SK-N-SH (cell line): ENCODE measurements at regions not wholly inside any gene's neighbourhood (a gene's known extent, or its start where the extent isn't known, plus 50 kb on each side); places are given as distances from the start of the nearest gene placed in this dataset.

Experiments
- CTCF ChIA-PET: fragments of 300-600, 350-600 bp; formaldehyde crosslinking; extraction: SDS; loops from one replicate; lab custom pipeline; 2021; lab: Yijun Ruan, JAX
- POLR2A ChIA-PET: fragments of 350-600 bp; sonication (Branson Sonifier 250); formaldehyde crosslinking; extraction: SDS; loops from one replicate; lab custom pipeline; 2020; ENCODE audit warnings: antibody characterized with exemption, inconsistent platforms; lab: Yijun Ruan, JAX
- DNase-seq: peaks from one replicate; pipeline ENCODE4 v3.0.0; 2012
- H2AFZ ChIP-seq: fragments of 200-600 bp; sonication (generic); 2 replicates; pipeline ENCODE4 v1.8.1; 2016; ENCODE audit warnings: antibody characterized with exemption, mild to moderate bottlenecking, low read depth
- H3F3A ChIP-seq: fragments of 200-600 bp; sonication (generic); replicated peaks from 2 replicates; pipeline ENCODE3; 2016; ENCODE audit warnings: antibody characterized with exemption, mild to moderate bottlenecking; ENCODE audit not compliant: insufficient read depth
- H3K27ac ChIP-seq, 2 experiments: fragments of 200-500 bp in 1 of 2; fragments of 200-600 bp in 1 of 2; sonication (Bioruptor generic) in 1 of 2; sonication (generic), shearing (Covaris generic) in 1 of 2; 2 replicates each; pipeline versions ENCODE4 v1.5.1 to v1.6.1; 2014 to 2016; ENCODE audit warnings: low read depth in 2 of 2, inconsistent platforms in 1 of 2, low read length in 1 of 2, mild to moderate bottlenecking in 1 of 2, mixed read lengths in 1 of 2
- H3K27me3 ChIP-seq: fragments of 200-600 bp; sonication (generic), shearing (Covaris generic); 2 replicates; pipeline ENCODE4 v1.6.1; 2016; ENCODE audit warnings: mixed run types; ENCODE audit not compliant: insufficient read depth
- H3K36me3 ChIP-seq, 2 experiments: fragments of 200-500 bp in 1 of 2; fragments of 200-600 bp in 1 of 2; sonication (Bioruptor generic) in 1 of 2; sonication (generic) in 1 of 2; replicated peaks in 1 of 2; 2 replicates each; pipeline versions ENCODE3 to v1.5.1; 2014 to 2016; ENCODE audit warnings: low read length in 1 of 2, mild to moderate bottlenecking in 1 of 2; ENCODE audit not compliant: insufficient read depth in 2 of 2, control insufficient read depth in 1 of 2
- H3K4me1 ChIP-seq, 2 experiments: fragments of 200-500 bp in 1 of 2; fragments of 200-600 bp in 1 of 2; sonication (Bioruptor generic) in 1 of 2; sonication (generic), shearing (Covaris generic) in 1 of 2; 2 replicates each; pipeline versions ENCODE4 v1.5.1 to v1.6.1; 2014 to 2016; ENCODE audit warnings: low read depth in 1 of 2, low read length in 1 of 2, mixed run types in 1 of 2; ENCODE audit not compliant: insufficient read depth in 2 of 2, control insufficient read depth in 1 of 2
- H3K4me2 ChIP-seq: fragments of 200-600 bp; sonication (generic), shearing (Covaris generic); 2 replicates; pipeline ENCODE4 v1.6.1; 2017; ENCODE audit warnings: mixed run types
- H3K4me3 ChIP-seq, 2 experiments: fragments of 200-500 bp in 1 of 2; fragments of 200-600 bp in 1 of 2; sonication (Bioruptor generic) in 1 of 2; sonication (generic), shearing (Covaris generic) in 1 of 2; 2 replicates each; pipeline versions ENCODE4 v1.5.1 to v1.8.1; 2014 to 2016; ENCODE audit warnings: low read depth in 2 of 2, inconsistent platforms in 1 of 2, low read length in 1 of 2, mild to moderate bottlenecking in 1 of 2, mixed read lengths in 1 of 2, moderate library complexity in 1 of 2
- H3K79me2 ChIP-seq: fragments of 200-600 bp; sonication (generic); 2 replicates; pipeline ENCODE4 v1.8.1; 2017; ENCODE audit warnings: mild to moderate bottlenecking; ENCODE audit not compliant: insufficient read depth
- H3K9ac ChIP-seq: fragments of 200-600 bp; sonication (generic); 2 replicates; pipeline ENCODE4 v1.6.1; 2017; ENCODE audit warnings: mixed run types
- H3K9me2 ChIP-seq: fragments of 200-600 bp; sonication (generic); 2 replicates; pipeline ENCODE4 v1.6.1; 2017; ENCODE audit warnings: mixed run types
- H3K9me3 ChIP-seq: fragments of 200-600 bp; sonication (generic); 2 replicates; pipeline ENCODE4 v1.6.1; 2017; ENCODE audit warnings: mixed run types, mild to moderate bottlenecking, moderate library complexity
- H4K20me1 ChIP-seq: fragments of 200-600 bp; sonication (generic); 2 replicates; pipeline ENCODE4 v1.6.1; 2017; ENCODE audit warnings: mild to moderate bottlenecking, mixed run types; ENCODE audit not compliant: insufficient read depth
- CHD2 ChIP-seq: fragments of 150-350 bp; IDR thresholded peaks from 2 replicates; pipeline ENCODE4 v1.6.1; 2018; ENCODE audit warnings: low read length; ENCODE audit not compliant: partially characterized antibody
- ELF1 ChIP-seq: IDR thresholded peaks from 2 replicates; pipeline ENCODE4 v1.4.0; 2012
- EP300 ChIP-seq, 2 experiments: IDR thresholded peaks; 2 replicates each; pipeline versions ENCODE4 v1.4.0 to v1.6.1; 2012; ENCODE audit warnings: borderline replicate concordance in 1 of 2, low read depth in 1 of 2, low read length in 1 of 2
- EZH2phosphoT487 ChIP-seq: fragments of 200-600 bp; sonication (generic); IDR thresholded peaks from 2 replicates; pipeline ENCODE4 v1.6.1; 2017; ENCODE audit warnings: low read depth, mixed run types, mild to moderate bottlenecking, antibody characterized with exemption, moderate library complexity, borderline replicate concordance
- FOSL2 ChIP-seq: IDR thresholded peaks from 2 replicates; pipeline ENCODE4 v1.4.0; 2012; ENCODE audit warnings: low read depth, mild to moderate bottlenecking, moderate library complexity, borderline replicate concordance
- GABPA ChIP-seq: IDR thresholded peaks from 2 replicates; pipeline ENCODE4 v1.4.0; 2012; ENCODE audit warnings: low read depth, mild to moderate bottlenecking
- MEF2A ChIP-seq: IDR thresholded peaks from 2 replicates; pipeline ENCODE4 v1.4.0; 2012; ENCODE audit warnings: low read depth, borderline replicate concordance
- MXI1 ChIP-seq: IDR thresholded peaks from 2 replicates; pipeline ENCODE4 v1.6.1; 2012; ENCODE audit warnings: mild to moderate bottlenecking, low read depth, low read length, improper control_type of control experiment
- NFIC ChIP-seq: IDR thresholded peaks from 2 replicates; pipeline ENCODE4 v1.4.0; 2012; ENCODE audit warnings: borderline replicate concordance
- NRF1 ChIP-seq: IDR thresholded peaks from 2 replicates; pipeline ENCODE4 v1.6.1; 2012; ENCODE audit warnings: low read depth, mild to moderate bottlenecking, low read length
- POLR2AphosphoS5 ChIP-seq: IDR thresholded peaks from 2 replicates; pipeline ENCODE4 v1.6.1; 2012; ENCODE audit warnings: low read depth, low read length
- RCOR1 ChIP-seq: fragments of 150-350 bp; IDR thresholded peaks from 2 replicates; pipeline ENCODE4 v1.6.1; 2017; ENCODE audit warnings: antibody characterized with exemption, low read length
- RFX5 ChIP-seq: IDR thresholded peaks from 2 replicates; pipeline ENCODE4 v1.6.1; 2012; ENCODE audit warnings: mild to moderate bottlenecking, improper control_type of control experiment, low read length
- RXRA ChIP-seq: IDR thresholded peaks from 2 replicates; pipeline ENCODE4 v1.4.0; 2012; ENCODE audit warnings: low read depth, mild to moderate bottlenecking, borderline replicate concordance
- SIN3A ChIP-seq: IDR thresholded peaks from 2 replicates; pipeline ENCODE4 v1.6.1; 2012; ENCODE audit warnings: low read depth, mild to moderate bottlenecking, low read length, moderate library complexity, borderline replicate concordance
- SMC3 ChIP-seq: IDR thresholded peaks from 2 replicates; pipeline ENCODE4 v1.6.1; 2012; ENCODE audit warnings: low read depth, low read length, improper control_type of control experiment
- TAF1 ChIP-seq: IDR thresholded peaks from 2 replicates; pipeline ENCODE4 v1.6.1; 2012; ENCODE audit warnings: low read depth, mild to moderate bottlenecking, low read length, moderate library complexity, borderline replicate concordance
- TEAD4 ChIP-seq: IDR thresholded peaks from 2 replicates; pipeline ENCODE4 v1.4.0; 2012; ENCODE audit warnings: mild to moderate bottlenecking, borderline replicate concordance; ENCODE audit not compliant: insufficient read depth
- WGBS: methylation state at CpG from one replicate; pipeline ENCODE4 v1.1.6; 2017; ENCODE audit warnings: low lambda C conversion rate; 5-methylcytosine and 5-hydroxymethylcytosine counted together
- TF ChIP-seq, protein P1 (sequence below): IDR thresholded peaks from 2 replicates; pipeline ENCODE4 v1.4.0; 2012; ENCODE audit warnings: low read depth, borderline replicate concordance
- TF ChIP-seq, protein P2 (sequence below): IDR thresholded peaks from 2 replicates; pipeline ENCODE4 v1.4.0; 2012; ENCODE audit warnings: low read depth
- TF ChIP-seq, protein P3 (sequence below): IDR thresholded peaks from 2 replicates; pipeline ENCODE4 v1.6.1; 2012; ENCODE audit warnings: mild to moderate bottlenecking, low read depth, low read length, moderate library complexity
- TF ChIP-seq, protein P4 (sequence below): fragments of 150-350 bp; IDR thresholded peaks from 2 replicates; pipeline ENCODE4 v1.6.1; 2016; ENCODE audit warnings: mild to moderate bottlenecking, low read depth, low read length

DNA sequence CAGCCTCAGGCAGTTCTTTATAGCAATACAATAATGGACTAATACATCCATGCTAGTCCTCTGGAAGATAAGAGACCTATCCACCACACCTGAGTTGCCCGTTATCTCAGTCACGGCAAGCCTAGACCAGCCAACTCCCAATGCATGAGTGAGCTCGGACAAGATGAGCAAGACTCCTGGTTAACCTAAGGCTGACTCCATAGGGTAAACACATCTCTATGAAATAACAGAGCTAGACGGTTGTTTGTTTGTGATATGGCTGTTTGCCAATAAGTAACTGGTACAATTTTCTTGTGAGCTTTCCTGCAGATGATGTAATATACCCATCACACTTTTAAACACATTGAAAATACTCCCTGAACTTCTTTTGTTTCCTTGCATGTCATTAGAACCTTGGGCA lies 70.6 kb upstream of the PHACTR1 start:
- no peaks in the 10 kb centered on the region for H3K4me1 ChIP-seq
- POLR2A ChIA-PET, result no interaction called here

DNA sequence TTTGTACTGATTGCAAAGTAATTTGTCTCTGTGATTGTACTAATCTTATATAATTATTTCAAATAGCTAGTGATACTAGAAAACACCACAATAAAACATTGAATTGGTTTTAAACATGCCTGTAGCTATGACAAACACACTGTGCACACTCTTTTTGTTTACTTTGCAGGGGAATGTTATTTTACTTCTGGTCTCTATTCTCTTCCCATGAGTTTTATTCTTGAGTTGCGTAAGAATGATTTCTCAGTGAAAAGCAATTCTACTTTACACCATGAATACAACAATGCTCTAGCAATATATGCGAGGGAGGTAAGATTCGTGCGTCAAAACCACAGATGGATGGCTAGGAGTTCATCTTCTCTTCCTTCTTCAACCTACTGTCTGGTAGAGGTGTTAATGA lies 68.4 kb upstream of the PHACTR1 start:
- 77% methylated on average over 4 of the region's 4 CpGs for WGBS
- no peak for DNase-seq
- no peak overlapping the region for H3K9ac ChIP-seq
- H2AFZ ChIP-seq, result no peak overlapping the region
- POLR2A ChIA-PET, result no interaction called here
- no peaks in the 10 kb centered on the region for H3K4me1 ChIP-seq
- H3F3A ChIP-seq, result no peaks in the 10 kb centered on the region
- H3K27ac ChIP-seq, result no peak overlapping the region
- CTCF ChIA-PET, result interaction anchor here (2.1 to 4.0 kb wide), 2 partner anchors 11 to 245 kb away, joined by 7 to 22 read pairs; no protein-coding TSS in a partner anchor
- no peak overlapping the region for H3K4me3 ChIP-seq
- no peaks in the 10 kb centered on the region for H3K27me3 ChIP-seq
- H3K9me3 ChIP-seq, result no peaks in the 10 kb centered on the region
- H4K20me1 ChIP-seq, result no peaks in the 10 kb centered on the region
- TF ChIP-seq, protein P1, sequence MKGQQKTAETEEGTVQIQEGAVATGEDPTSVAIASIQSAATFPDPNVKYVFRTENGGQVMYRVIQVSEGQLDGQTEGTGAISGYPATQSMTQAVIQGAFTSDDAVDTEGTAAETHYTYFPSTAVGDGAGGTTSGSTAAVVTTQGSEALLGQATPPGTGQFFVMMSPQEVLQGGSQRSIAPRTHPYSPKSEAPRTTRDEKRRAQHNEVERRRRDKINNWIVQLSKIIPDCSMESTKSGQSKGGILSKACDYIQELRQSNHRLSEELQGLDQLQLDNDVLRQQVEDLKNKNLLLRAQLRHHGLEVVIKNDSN, result no peak
- TF ChIP-seq NRF1, result no peak
- no peak for TF ChIP-seq NFIC
- no peak for TF ChIP-seq POLR2AphosphoS5
- no peak for TF ChIP-seq RCOR1
- no peak for TF ChIP-seq EP300 (IDR thresholded peaks at IDR 0.05; ENCODE audit: borderline replicate concordance in 1 of 2, low read depth in 1 of 2, low read length in 1 of 2)
- TF ChIP-seq, protein P2, sequence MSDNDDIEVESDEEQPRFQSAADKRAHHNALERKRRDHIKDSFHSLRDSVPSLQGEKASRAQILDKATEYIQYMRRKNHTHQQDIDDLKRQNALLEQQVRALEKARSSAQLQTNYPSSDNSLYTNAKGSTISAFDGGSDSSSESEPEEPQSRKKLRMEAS, result no peak
- no peak for TF ChIP-seq RFX5
- TF ChIP-seq, protein P3, sequence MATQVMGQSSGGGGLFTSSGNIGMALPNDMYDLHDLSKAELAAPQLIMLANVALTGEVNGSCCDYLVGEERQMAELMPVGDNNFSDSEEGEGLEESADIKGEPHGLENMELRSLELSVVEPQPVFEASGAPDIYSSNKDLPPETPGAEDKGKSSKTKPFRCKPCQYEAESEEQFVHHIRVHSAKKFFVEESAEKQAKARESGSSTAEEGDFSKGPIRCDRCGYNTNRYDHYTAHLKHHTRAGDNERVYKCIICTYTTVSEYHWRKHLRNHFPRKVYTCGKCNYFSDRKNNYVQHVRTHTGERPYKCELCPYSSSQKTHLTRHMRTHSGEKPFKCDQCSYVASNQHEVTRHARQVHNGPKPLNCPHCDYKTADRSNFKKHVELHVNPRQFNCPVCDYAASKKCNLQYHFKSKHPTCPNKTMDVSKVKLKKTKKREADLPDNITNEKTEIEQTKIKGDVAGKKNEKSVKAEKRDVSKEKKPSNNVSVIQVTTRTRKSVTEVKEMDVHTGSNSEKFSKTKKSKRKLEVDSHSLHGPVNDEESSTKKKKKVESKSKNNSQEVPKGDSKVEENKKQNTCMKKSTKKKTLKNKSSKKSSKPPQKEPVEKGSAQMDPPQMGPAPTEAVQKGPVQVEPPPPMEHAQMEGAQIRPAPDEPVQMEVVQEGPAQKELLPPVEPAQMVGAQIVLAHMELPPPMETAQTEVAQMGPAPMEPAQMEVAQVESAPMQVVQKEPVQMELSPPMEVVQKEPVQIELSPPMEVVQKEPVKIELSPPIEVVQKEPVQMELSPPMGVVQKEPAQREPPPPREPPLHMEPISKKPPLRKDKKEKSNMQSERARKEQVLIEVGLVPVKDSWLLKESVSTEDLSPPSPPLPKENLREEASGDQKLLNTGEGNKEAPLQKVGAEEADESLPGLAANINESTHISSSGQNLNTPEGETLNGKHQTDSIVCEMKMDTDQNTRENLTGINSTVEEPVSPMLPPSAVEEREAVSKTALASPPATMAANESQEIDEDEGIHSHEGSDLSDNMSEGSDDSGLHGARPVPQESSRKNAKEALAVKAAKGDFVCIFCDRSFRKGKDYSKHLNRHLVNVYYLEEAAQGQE, result no peak
- no peak for TF ChIP-seq SIN3A
- no peak for TF ChIP-seq FOSL2
- TF ChIP-seq, all 33 proteins: peak for 0
- Histone ChIP-seq H3K36me3 (no peaks in the 10 kb centered on the region), H3K4me2 (no peak overlapping the region), H3K9me2 (0 out of 2 replicates have a peak, but pooled peaks cover 3% of the 10 kb centered on the region), H3K79me2 (no peaks in the 10 kb centered on the region)

More for the DNA sequence above, 70.6 kb upstream of the PHACTR1 start:
- Histone ChIP-seq H2AFZ (no peak overlapping the region), H3K27ac (no peak overlapping the region), H4K20me1 (no peaks in the 10 kb centered on the region), H3K9me3 (no peaks in the 10 kb centered on the region), H3K9me2 (0 out of 2 replicates have a peak, but pooled peaks cover 3% of the 10 kb centered on the region), H3K79me2 (no peaks in the 10 kb centered on the region), H3K4me2 (no peak overlapping the region), H3K4me3 (no peak overlapping the region), H3F3A (no peaks in the 10 kb centered on the region), H3K9ac (no peak overlapping the region), H3K36me3 (no peaks in the 10 kb centered on the region), H3K27me3 (no peaks in the 10 kb centered on the region)
- WGBS, result 42% methylated on average over 4 of the region's 4 CpGs
- DNase-seq, result no peak
- CTCF ChIA-PET, result interaction anchor here (1.2 to 4.0 kb wide), 3 partner anchors 8 to 265 kb away, joined by 3 to 22 read pairs (median 11); no protein-coding TSS in a partner anchor
- TF ChIP-seq TEAD4, result no peak
- no peak for TF ChIP-seq MXI1
- TF ChIP-seq ELF1, result no peak
- TF ChIP-seq MEF2A, result no peak
- TF ChIP-seq EZH2phosphoT487, result no peak
- TF ChIP-seq EP300 (IDR thresholded peaks at IDR 0.05; ENCODE audit: borderline replicate concordance in 1 of 2, low read depth in 1 of 2, low read length in 1 of 2), result no peak
- TF ChIP-seq CHD2, result no peak
- TF ChIP-seq GABPA, result no peak
- TF ChIP-seq POLR2AphosphoS5, result no peak
- TF ChIP-seq RXRA, result no peak
- no peak for TF ChIP-seq SMC3
- TF ChIP-seq, protein P4, sequence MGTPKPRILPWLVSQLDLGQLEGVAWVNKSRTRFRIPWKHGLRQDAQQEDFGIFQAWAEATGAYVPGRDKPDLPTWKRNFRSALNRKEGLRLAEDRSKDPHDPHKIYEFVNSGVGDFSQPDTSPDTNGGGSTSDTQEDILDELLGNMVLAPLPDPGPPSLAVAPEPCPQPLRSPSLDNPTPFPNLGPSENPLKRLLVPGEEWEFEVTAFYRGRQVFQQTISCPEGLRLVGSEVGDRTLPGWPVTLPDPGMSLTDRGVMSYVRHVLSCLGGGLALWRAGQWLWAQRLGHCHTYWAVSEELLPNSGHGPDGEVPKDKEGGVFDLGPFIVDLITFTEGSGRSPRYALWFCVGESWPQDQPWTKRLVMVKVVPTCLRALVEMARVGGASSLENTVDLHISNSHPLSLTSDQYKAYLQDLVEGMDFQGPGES, result no peak
- TF ChIP-seq NRF1, result no peak
- no peak for TF ChIP-seq TAF1
